Thyroid gland (tissue), 4 donors: ENCODE measurements at regions not wholly inside any gene's neighbourhood (a gene's known extent, or its start where the extent isn't known, plus 50 kb on each side); places are given as distances from the start of the nearest gene placed in this dataset.

Experiments
- DNase-seq, 2 donors: peaks; one replicate each; pipeline ENCODE4 v3.0.0-alpha.2; 2019
- H3K27ac ChIP-seq, 3 donors: fragments of 200-600 bp; sonication (generic); 1 replicate in 2 of 3; 2 replicates in 1 of 3; pipeline ENCODE4 v1.5.1; 2016 to 2019; ENCODE audit warnings: mild to moderate bottlenecking in 1 of 3, moderate library complexity in 1 of 3
- H3K27me3 ChIP-seq: fragments of 200-600 bp; sonication (generic); one replicate; pipeline ENCODE4 v1.5.1; 2019
- H3K36me3 ChIP-seq, 2 donors: fragments of 200-600 bp; sonication (generic); one replicate each; pipeline ENCODE4 v1.5.1; 2016 to 2019
- H3K4me1 ChIP-seq, 2 donors: fragments of 200-600 bp; sonication (generic); one replicate each; pipeline ENCODE4 v1.5.1; 2017 to 2019
- H3K4me3 ChIP-seq, 3 donors: fragments of 200-600 bp; sonication (generic); replicated peaks in 1 of 3; 1 replicate in 2 of 3; 2 replicates in 1 of 3; pipeline ENCODE4 v1.5.1; 2016; ENCODE audit warnings: mild to moderate bottlenecking in 1 of 3
- H3K9me3 ChIP-seq: fragments of 200-600 bp; sonication (generic); one replicate; pipeline ENCODE4 v1.5.1; 2017
- POLR2A ChIP-seq, 2 donors: fragments of 450-650 bp; IDR thresholded peaks; one replicate each; pipeline ENCODE4 v1.6.1; 2017; ENCODE audit warnings: antibody characterized with exemption in 2 of 2, mild to moderate bottlenecking in 2 of 2, moderate library complexity in 1 of 2
- whole genome bisulfite sequencing, 2 donors: methylation state at CpG; one replicate each; pipeline ENCODE4 v1.1.5; 2017; 5-methylcytosine and 5-hydroxymethylcytosine counted together
- intact Hi-C: fragments of 100-400 bp; cut with DNase I; formaldehyde crosslinking; loops from one replicate; pipeline ENCODE4 v1.15.1; 2023
- TF ChIP-seq, protein P1 (sequence below), 6 experiments: fragments of 200-600 bp in 3 of 6; fragments of 450-650 bp in 3 of 6; sonication (generic) in 3 of 6; IDR thresholded peaks; one replicate each; pipeline ENCODE4 v1.5.1; 2016 to 2019; ENCODE audit warnings: antibody characterized with exemption in 6 of 6, mild to moderate bottlenecking in 2 of 6, inconsistent platforms in 1 of 6, moderate library complexity in 1 of 6

DNA sequence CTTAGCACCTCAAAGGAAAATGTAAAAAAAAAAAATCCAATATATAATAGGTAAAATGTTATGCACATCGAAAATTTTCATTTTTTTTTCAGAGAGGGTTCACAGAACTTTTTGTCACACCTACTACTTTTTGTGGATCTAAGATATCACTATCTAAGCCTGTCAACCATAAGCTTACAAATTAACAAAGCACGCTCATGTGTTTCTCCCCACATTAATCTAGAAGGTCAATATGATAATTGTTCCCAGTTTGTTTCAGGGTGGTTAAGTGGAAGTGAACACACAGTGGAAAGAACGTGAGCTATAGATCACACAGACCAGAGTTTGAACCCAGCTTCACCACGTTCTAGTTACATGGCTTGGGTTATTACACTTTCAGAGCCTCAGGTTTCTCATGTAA, 78.6 kb upstream of the ROBO2 start:
- H3K36me3 ChIP-seq, result no peaks in the 10 kb centered on the region
- no peak overlapping the region for H3K27ac ChIP-seq
- no peaks in the 10 kb centered on the region for H3K27me3 ChIP-seq
- WGBS, 2 donors, result 78 to 84% methylated on average over 4 of the region's 4 CpGs
- no peak for DNase-seq
- no peak overlapping the region for H3K4me3 ChIP-seq
- TF ChIP-seq POLR2A (IDR thresholded peaks at IDR 0.05), result no peak
- TF ChIP-seq, protein P1, sequence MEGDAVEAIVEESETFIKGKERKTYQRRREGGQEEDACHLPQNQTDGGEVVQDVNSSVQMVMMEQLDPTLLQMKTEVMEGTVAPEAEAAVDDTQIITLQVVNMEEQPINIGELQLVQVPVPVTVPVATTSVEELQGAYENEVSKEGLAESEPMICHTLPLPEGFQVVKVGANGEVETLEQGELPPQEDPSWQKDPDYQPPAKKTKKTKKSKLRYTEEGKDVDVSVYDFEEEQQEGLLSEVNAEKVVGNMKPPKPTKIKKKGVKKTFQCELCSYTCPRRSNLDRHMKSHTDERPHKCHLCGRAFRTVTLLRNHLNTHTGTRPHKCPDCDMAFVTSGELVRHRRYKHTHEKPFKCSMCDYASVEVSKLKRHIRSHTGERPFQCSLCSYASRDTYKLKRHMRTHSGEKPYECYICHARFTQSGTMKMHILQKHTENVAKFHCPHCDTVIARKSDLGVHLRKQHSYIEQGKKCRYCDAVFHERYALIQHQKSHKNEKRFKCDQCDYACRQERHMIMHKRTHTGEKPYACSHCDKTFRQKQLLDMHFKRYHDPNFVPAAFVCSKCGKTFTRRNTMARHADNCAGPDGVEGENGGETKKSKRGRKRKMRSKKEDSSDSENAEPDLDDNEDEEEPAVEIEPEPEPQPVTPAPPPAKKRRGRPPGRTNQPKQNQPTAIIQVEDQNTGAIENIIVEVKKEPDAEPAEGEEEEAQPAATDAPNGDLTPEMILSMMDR (IDR thresholded peaks at IDR 0.05), result no peak
- intact Hi-C loops, result no loop called here
- H3K9me3 ChIP-seq, result no peaks in the 10 kb centered on the region
- H3K4me1 ChIP-seq, result no peaks in the 10 kb centered on the region

DNA sequence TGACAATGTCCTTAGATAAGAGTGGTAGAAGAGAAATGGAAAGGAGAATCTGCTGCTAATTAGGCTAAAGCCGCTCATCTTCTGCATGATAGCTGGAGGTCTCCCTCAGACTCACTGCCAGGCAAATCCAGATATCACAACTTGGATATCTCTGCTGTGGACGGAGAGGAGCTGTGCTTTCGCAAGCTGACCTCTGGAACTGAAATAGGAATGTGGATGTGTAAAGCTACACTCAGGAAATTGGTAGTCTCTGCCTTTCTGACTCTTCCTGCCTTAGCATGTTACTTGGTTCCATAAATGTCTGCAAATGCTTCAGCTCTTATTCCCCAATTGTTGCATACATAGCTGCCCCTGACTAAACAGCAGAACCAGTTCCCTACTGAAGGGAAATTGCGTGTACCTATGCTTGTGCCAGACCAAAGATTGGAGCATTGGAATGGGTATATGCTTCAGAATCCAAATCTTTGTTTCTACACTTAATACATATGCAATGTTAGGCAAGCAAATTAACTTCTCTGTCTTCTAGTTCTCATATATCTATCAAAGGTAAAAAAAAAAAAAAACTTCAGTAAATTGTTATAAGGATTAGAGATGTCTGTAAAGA, 74.7 kb upstream of the ROBO2 start:
- no peaks in the 10 kb centered on the region for H3K36me3 ChIP-seq
- no peak overlapping the region for H3K27ac ChIP-seq
- no peak overlapping the region for H3K4me3 ChIP-seq
- no peak for DNase-seq
- H3K27me3 ChIP-seq, result no peaks in the 10 kb centered on the region
- WGBS, 2 donors, result 77 to 86% methylated on average over 4 of the region's 4 CpGs
- TF ChIP-seq POLR2A (IDR thresholded peaks at IDR 0.05), result no peak
- TF ChIP-seq, protein P1 (IDR thresholded peaks at IDR 0.05), result no peak
- intact Hi-C loops, result no loop called here
- no peaks in the 10 kb centered on the region for H3K4me1 ChIP-seq
- H3K9me3 ChIP-seq, result no peaks in the 10 kb centered on the region

DNA sequence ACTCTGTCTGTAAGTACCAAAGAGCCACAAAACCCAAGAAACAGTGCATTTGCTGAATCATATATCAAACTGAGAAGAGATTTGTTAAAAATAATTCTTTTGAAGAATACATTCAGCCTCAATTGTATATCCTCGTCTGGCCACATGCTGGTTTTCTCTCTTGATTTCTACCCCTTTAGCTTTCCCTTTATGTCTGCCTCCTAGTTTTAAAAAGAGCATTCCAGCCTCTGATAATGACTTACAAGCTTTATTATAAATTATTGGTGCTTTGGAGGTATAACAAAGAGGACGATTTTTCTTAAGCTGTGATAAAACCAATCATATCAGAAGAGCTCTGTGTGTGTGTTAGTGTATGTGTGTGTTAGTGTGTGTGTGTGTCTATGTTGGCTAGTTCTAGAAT, 70.4 kb upstream of the ROBO2 start:
- TF ChIP-seq POLR2A (IDR thresholded peaks at IDR 0.05), result no peak
- TF ChIP-seq, protein P1 (IDR thresholded peaks at IDR 0.05), result no peak
- H3K27me3 ChIP-seq, result no peaks in the 10 kb centered on the region
- intact Hi-C loops, result no loop called here
- H3K4me1 ChIP-seq, result no peaks in the 10 kb centered on the region
- H3K9me3 ChIP-seq, result no peaks in the 10 kb centered on the region
- H3K4me3 ChIP-seq, result no peak overlapping the region
- WGBS, 2 donors, result 69 to 82% methylated on average over 2 of the region's 2 CpGs
- DNase-seq, result no peak
- no peak overlapping the region for H3K27ac ChIP-seq
- no peaks in the 10 kb centered on the region for H3K36me3 ChIP-seq

DNA sequence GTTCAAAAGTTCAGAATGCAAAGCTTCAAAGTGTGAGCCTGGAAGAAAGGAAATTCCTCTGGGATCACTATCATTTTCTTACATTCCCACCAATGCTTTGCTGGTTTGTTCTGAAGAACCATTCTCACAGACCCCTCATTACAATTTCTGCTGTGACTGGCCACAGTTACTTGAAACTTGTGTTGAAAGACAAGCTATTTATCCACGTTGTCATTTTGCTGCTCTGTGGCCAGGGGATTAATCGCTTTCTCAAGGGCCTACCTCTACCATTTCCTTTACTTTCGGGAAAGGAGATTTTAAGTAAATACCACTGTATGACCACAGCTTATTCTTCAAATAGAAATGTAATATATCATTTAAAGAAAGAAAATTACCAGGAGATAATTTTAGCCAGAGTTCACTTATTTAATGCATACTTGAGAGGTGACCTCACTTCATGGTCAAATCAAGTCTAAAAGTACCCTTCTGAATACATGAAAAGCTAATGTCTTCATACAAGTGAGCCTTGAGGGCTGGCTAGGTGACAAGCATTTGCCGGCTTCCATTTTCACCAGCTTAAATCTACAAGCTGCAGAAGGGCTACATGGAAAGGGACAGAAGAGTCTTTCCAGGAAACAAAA, 69.8 kb upstream of the ROBO2 start:
- H3K36me3 ChIP-seq, result no peaks in the 10 kb centered on the region
- H3K27ac ChIP-seq, result no peak overlapping the region
- intact Hi-C loops, result no loop called here
- H3K9me3 ChIP-seq, result no peaks in the 10 kb centered on the region
- 61 to 67% methylated on average over 4 of the region's 4 CpGs for WGBS, 2 donors
- no peak for DNase-seq
- H3K27me3 ChIP-seq, result no peaks in the 10 kb centered on the region
- H3K4me1 ChIP-seq, result no peaks in the 10 kb centered on the region
- TF ChIP-seq, protein P1 (IDR thresholded peaks at IDR 0.05), result no peak
- no peak for TF ChIP-seq POLR2A (IDR thresholded peaks at IDR 0.05)
- H3K4me3 ChIP-seq, result no peak overlapping the region

DNA sequence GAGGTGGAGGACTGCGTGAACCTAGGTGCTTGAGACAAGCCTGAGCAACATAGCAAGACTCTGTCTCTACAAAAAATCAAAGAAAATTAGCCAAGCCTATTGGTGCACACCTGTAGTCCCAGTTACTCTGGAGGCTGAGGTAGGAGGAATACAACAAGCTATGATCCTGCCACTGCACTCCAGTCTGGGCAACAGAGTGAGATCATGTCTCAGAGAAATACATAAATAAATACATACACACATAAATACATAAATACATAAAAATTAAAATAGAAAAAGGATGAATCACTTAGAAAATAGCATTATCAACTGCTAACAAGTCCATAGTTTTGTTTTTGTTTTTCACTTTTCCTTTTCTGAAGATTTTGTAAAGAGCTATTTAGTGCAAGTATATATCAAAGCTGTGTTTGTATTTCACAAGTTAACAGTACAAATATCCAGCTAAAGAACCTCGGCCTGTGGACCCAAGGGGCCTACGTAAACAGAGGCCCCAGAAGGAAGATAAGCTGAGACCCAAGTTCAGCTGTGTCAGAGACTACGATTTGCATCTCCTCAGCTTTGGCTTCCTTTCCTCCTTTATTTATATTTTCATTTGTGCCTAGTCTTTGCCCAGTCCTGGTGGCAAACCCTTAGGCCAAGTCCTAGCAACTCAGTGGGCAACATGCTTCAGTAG, 67.1 kb upstream of the ROBO2 start:
- Histone ChIP-seq H3K36me3 (no peaks in the 10 kb centered on the region), H3K27me3 (no peaks in the 10 kb centered on the region), H3K4me1 (no peaks in the 10 kb centered on the region), H3K9me3 (no peaks in the 10 kb centered on the region), H3K4me3 (no peak overlapping the region), H3K27ac (no peak overlapping the region)
- no peak for DNase-seq
- 60% methylated on average over 4 of the region's 4 CpGs for WGBS, 2 donors
- TF ChIP-seq, protein P1 (IDR thresholded peaks at IDR 0.05), result no peak
- no peak for TF ChIP-seq POLR2A (IDR thresholded peaks at IDR 0.05)
- intact Hi-C loops, result no loop called here
